ENCODE measurements at regions not wholly inside any gene's neighbourhood (a gene's known extent, or its start where the extent isn't known, plus 50 kb on each side); places are given as distances from the start of the nearest gene placed in this dataset.

DNA sequence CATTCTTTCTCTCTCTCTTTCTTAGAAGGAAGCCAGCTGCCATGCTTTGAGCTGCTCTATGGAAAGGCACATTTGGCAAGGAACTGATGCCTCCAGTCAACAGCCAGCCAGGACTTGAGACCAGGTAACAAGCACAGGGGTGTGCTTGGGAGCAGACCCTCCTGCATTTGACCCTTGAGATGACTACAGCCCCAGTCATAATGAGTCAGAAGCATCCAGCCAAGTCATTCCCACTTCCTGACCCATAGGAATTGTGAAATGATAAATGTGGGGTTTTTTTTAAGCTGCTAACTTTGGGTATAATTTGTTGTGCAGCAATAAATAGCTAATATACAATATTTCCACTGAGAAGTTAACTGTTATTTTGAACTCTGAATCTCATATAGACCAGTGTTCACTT lies 446.9 kb downstream of the GRXCR1 start:
- TF ChIP-seq, protein P1, sequence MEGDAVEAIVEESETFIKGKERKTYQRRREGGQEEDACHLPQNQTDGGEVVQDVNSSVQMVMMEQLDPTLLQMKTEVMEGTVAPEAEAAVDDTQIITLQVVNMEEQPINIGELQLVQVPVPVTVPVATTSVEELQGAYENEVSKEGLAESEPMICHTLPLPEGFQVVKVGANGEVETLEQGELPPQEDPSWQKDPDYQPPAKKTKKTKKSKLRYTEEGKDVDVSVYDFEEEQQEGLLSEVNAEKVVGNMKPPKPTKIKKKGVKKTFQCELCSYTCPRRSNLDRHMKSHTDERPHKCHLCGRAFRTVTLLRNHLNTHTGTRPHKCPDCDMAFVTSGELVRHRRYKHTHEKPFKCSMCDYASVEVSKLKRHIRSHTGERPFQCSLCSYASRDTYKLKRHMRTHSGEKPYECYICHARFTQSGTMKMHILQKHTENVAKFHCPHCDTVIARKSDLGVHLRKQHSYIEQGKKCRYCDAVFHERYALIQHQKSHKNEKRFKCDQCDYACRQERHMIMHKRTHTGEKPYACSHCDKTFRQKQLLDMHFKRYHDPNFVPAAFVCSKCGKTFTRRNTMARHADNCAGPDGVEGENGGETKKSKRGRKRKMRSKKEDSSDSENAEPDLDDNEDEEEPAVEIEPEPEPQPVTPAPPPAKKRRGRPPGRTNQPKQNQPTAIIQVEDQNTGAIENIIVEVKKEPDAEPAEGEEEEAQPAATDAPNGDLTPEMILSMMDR (IDR thresholded peaks at IDR 0.05) = no peak
- ATAC-seq (ENCODE audit: low FRiP score) (no peak), DNase-seq (ENCODE audit: low spot score) (no peak)

DNA sequence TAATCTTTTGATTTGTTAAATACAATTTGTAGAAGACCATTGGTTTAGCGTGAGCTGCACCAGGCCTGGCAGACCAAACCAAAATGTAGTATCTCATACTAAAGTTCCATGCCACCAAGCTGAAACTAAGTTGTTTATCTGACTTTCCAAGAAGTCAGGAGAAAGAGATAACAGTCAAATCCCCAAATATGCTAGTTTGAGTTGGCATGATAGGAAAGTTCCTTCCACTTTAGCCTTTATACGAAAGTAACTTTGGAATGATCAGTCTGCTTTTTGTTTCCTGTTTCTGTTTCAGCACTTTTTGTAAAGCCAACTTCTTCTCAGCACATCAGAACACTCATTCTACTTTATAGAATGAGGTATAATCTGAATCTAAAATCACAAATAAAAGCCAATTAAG lies 449.2 kb downstream of the GRXCR1 start:
- TF ChIP-seq, protein P1 (IDR thresholded peaks at IDR 0.05) = no peak
- DNase-seq (ENCODE audit: low spot score) = no peak
- ATAC-seq (ENCODE audit: low FRiP score) = no peak

DNA sequence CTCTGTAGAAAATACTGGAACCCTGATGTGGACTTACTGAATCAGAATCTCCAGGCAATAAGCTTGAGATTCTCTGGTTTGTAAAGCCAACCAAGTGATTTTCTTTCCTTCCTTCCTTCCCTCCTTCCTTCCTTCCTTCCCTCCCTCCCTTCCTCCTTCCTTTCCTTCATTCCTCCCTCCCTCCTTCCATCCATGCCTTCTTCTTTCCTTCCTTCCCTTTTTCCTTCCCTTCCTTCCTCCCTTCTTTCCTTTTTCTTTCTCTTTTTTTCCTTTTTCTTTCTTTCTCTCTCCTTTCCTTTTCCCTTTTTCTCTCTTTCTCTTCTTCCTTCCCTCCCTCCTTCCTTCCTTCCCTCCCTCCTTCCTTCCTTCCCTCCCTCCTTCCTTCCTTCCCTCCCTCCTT lies 450.8 kb downstream of the GRXCR1 start:
- ATAC-seq (ENCODE audit: low FRiP score) = no peak
- TF ChIP-seq, protein P1 (IDR thresholded peaks at IDR 0.05) = no peak
- DNase-seq (ENCODE audit: low spot score) = no peak

DNA sequence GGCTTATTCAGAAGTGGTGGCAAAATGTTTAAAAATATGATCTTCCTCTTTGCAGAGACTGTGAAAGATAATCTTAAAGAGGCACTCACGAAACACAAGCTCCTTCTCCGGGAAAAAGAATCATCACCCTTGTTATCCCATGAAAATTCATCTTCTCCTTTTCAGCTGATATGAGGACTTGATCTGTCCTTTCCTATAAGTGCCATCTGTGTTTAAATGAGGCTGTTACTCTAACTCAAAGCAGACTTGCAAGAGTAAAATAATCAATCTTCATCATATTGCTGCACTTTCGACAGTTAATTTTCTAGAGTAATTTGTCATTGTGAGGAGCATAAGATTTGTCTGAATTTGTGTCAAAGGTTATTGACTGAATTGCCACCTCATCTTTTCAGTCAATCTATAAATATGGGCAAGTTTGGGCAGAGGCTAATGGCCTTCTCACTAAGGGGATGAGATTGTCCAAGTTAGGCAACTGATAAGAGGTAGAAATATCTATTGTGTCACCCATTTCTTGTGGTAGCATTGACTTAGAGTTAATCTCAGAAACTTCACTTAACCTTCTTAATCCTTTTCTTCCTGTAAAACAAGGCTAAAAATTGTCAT lies 452.9 kb downstream of the GRXCR1 start:
- TF ChIP-seq, protein P1 (IDR thresholded peaks at IDR 0.05) = no peak
- DNase-seq (ENCODE audit: low spot score) = no peak
- ATAC-seq (ENCODE audit: low FRiP score) = no peak

DNA sequence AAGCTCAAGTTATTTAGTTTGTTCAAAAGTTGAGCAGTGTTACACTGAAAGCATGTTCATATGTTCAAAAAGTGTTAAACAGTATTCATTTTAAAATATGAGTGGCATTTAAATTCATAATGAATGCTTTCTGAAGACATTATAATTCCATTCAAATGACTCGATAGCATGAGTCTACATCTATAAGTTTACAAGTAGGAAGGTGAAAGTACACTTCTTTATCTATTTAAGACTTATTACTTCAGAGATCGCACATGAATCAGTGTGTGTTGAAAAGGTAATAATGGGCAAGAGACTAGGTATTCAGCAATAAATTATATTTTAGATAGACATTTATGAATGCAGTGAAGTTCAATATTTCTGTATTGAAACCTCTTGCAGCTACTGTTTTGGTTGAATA lies 456.1 kb downstream of the GRXCR1 start:
- DNase-seq (ENCODE audit: low spot score) (no peak), ATAC-seq (ENCODE audit: low FRiP score) (no peak)
- TF ChIP-seq, protein P1 (IDR thresholded peaks at IDR 0.05) = no peak

- DNase-seq (ENCODE audit: low spot score) = no peak
- TF ChIP-seq, protein P1 (IDR thresholded peaks at IDR 0.05) = no peak
- ATAC-seq (ENCODE audit: low FRiP score) = no peak
These were observed 459.7 kb downstream of the GRXCR1 start for GRCh38 chr4:43351970-43352806.

- ATAC-seq (ENCODE audit: low FRiP score) = no peak
- TF ChIP-seq, protein P1 (IDR thresholded peaks at IDR 0.05) = no peak
- DNase-seq (ENCODE audit: low spot score) = no peak
These were observed 460.3 kb downstream of the GRXCR1 start for GRCh38 chr4:43352859-43353258.
